ENCODE measurements at regions not wholly inside any gene's neighbourhood (a gene's known extent, or its start where the extent isn't known, plus 50 kb on each side); places are given as distances from the start of the nearest gene placed in this dataset.

DNA sequence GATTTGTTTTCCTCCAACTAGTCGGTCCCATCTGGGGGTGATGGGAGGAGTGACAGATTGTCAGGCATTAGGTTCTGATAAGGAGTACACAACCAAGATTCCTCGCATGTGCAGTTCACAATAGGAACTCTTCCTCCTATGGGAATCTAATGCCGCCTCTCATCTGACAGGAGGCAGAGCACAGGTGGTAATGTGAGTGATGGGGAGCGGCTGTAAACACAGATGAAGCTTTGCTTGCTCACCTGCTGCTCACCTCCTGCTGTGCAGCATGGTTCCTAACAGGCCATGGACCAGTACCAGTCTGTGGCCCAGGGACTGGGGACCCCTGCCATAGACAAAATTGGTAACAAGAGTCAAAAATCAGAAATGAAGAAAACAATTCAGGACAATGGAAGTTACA lies 173.3 kb upstream of the HMHB1 start:
- Histone ChIP-seq H3K4me3 (no peak overlapping the region), H3K36me3 (no peaks in the 10 kb centered on the region), H3K27ac (no peak overlapping the region), H3K27me3 (replicated peaks in 1 of 7) (no peaks in the 10 kb centered on the region), H3K4me1 (peaks cover 0 to 4% (median 0%) of the 10 kb centered on the region in 6 donors), H3K9me3 (no peaks in the 10 kb centered on the region)
- no peak for DNase-seq
- WGBS, 5 donors, result 82 to 97% (median 96%) methylated on average over 4 of the region's 4 CpGs
- intact Hi-C loops (cut with DNase I; ENCODE audit: low total_unique reads), result no loop called here
- TF ChIP-seq, protein P1, sequence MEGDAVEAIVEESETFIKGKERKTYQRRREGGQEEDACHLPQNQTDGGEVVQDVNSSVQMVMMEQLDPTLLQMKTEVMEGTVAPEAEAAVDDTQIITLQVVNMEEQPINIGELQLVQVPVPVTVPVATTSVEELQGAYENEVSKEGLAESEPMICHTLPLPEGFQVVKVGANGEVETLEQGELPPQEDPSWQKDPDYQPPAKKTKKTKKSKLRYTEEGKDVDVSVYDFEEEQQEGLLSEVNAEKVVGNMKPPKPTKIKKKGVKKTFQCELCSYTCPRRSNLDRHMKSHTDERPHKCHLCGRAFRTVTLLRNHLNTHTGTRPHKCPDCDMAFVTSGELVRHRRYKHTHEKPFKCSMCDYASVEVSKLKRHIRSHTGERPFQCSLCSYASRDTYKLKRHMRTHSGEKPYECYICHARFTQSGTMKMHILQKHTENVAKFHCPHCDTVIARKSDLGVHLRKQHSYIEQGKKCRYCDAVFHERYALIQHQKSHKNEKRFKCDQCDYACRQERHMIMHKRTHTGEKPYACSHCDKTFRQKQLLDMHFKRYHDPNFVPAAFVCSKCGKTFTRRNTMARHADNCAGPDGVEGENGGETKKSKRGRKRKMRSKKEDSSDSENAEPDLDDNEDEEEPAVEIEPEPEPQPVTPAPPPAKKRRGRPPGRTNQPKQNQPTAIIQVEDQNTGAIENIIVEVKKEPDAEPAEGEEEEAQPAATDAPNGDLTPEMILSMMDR (IDR thresholded peaks at IDR 0.05 in 8 of 11, conservative IDR thresholded peaks at IDR 0.05 in 3 of 11), result no peak
- TF ChIP-seq POLR2A (IDR thresholded peaks at IDR 0.05), result no peak
- TF ChIP-seq POLR2AphosphoS5 (IDR thresholded peaks at IDR 0.05), result no peak

DNA sequence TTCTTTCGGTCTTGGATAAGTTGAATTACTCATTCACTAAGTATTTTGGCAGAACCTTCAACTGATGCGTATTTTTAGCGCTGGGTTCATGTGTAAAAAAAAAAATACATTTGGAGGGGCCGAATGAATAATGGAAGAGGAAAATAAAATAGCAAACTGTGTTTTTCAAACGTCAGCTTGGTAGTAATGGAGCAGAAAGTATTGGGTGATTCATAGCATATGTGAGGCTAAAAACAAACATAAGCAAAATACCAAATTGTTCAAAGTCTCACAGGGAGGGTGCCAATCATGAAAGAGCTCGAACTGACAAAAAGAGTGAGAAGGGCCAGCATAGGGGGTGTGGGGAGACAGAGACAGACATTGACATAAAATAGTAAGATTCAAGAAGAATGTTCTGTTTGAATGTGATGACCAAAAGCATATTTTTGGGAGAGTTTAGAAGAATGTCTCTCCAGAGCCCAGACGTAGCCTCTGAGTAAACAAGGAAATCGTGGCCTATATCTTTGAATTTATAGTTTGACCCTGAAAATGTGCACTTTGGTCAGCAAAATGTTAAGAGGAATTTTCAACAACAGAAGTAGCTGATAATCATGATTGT lies 174.9 kb upstream of the HMHB1 start:
- H3K4me1 ChIP-seq, result peaks cover 0 to 4% (median 0%) of the 10 kb centered on the region in 6 donors
- H3K4me3 ChIP-seq, result no peak overlapping the region
- WGBS, 5 donors, result 74 to 86% (median 84%) methylated on average over 8 of the region's 8 CpGs
- intact Hi-C loops (cut with DNase I; ENCODE audit: low total_unique reads), result no loop called here
- no peak for DNase-seq
- no peaks in the 10 kb centered on the region for H3K9me3 ChIP-seq
- no peaks in the 10 kb centered on the region for H3K36me3 ChIP-seq
- TF ChIP-seq POLR2AphosphoS5 (IDR thresholded peaks at IDR 0.05) (no peak), POLR2A (IDR thresholded peaks at IDR 0.05) (no peak)
- TF ChIP-seq, protein P1 (IDR thresholded peaks at IDR 0.05 in 8 of 11, conservative IDR thresholded peaks at IDR 0.05 in 3 of 11), result no peak
- H3K27ac ChIP-seq, result no peak overlapping the region
- no peaks in the 10 kb centered on the region for H3K27me3 ChIP-seq (replicated peaks in 1 of 7)

DNA sequence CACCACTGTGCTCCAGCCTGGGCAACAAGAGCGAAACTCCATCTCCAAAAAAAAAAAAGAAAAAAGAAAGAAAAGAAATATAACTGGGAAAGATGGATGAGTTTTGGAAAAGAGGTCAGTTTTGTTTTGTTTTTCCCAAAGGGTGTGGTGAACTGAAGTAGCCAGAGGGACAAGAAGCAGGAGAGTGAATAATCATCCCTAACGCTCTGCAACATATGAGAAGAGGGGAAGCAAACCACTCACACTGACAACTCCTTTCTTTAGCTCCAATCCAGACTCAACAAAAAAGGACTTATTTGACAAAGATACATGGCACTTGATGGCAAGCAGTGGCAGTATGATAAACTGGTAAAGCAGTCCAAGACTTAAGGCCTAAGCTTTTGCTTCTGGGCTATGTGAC lies 176.1 kb upstream of the HMHB1 start:
- H3K27me3 ChIP-seq (replicated peaks in 1 of 7), result no peaks in the 10 kb centered on the region
- intact Hi-C loops (cut with DNase I; ENCODE audit: low total_unique reads), result no loop called here
- peaks cover 0 to 4% (median 0%) of the 10 kb centered on the region in 6 donors for H3K4me1 ChIP-seq
- no peak for TF ChIP-seq POLR2A (IDR thresholded peaks at IDR 0.05)
- no peak for TF ChIP-seq POLR2AphosphoS5 (IDR thresholded peaks at IDR 0.05)
- TF ChIP-seq, protein P1 (IDR thresholded peaks at IDR 0.05 in 8 of 11, conservative IDR thresholded peaks at IDR 0.05 in 3 of 11), result no peak
- H3K9me3 ChIP-seq, result no peaks in the 10 kb centered on the region
- no peaks in the 10 kb centered on the region for H3K36me3 ChIP-seq
- DNase-seq, result no peak
- 92 to 100% (median 93%) methylated on average over 2 of the region's 2 CpGs for WGBS, 5 donors
- H3K27ac ChIP-seq, result no peak overlapping the region
- H3K4me3 ChIP-seq, result no peak overlapping the region

DNA sequence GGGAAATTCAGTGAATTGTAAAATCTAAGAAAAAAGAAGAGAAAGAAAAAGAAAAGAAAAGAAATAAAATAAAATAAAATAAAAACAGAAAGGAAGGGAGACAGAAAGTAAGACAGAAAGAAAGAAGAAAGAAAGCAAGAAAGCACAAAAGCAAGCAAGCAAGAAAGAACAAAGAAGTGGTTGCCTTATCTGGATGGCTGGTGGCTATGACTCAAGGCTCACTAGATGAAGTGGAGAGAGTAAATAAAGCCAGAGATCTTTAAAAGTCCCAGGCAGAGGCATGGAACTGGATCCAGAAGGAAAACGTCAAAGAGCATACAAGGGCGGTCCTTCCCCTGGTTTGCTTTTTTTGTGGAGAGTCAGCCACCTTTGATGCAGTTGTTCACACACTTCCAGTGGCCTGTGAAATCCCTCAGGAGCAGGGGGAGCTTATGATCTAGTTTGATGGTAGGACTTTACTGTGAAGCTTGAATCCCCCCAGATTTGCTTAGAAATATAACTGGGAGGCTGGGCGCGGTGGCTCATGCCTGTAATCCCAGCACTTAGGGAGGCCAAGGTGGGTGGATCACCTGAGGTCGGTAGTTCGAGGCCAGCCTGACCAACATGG lies 176.7 kb upstream of the HMHB1 start:
- TF ChIP-seq POLR2AphosphoS5 (IDR thresholded peaks at IDR 0.05), result no peak
- TF ChIP-seq POLR2A (IDR thresholded peaks at IDR 0.05), result no peak
- TF ChIP-seq, protein P1 (IDR thresholded peaks at IDR 0.05 in 8 of 11, conservative IDR thresholded peaks at IDR 0.05 in 3 of 11), result no peak
- intact Hi-C loops (cut with DNase I; ENCODE audit: low total_unique reads), result no loop called here
- Histone ChIP-seq H3K36me3 (no peaks in the 10 kb centered on the region), H3K9me3 (no peaks in the 10 kb centered on the region), H3K27me3 (replicated peaks in 1 of 7) (no peaks in the 10 kb centered on the region), H3K27ac (no peak overlapping the region), H3K4me3 (no peak overlapping the region), H3K4me1 (peaks cover 0 to 4% (median 0%) of the 10 kb centered on the region in 6 donors)
- 80 to 94% (median 85%) methylated on average over 6 of the region's 6 CpGs for WGBS, 5 donors
- no peak for DNase-seq

Measured in spleen (tissue), 11 donors.